ENCODE measurements at regions not wholly inside any gene's neighbourhood (a gene's known extent, or its start where the extent isn't known, plus 50 kb on each side); places are given as distances from the start of the nearest gene placed in this dataset.
A peak's percentile ranks its signal among the peaks of the same experiment; 100 is the strongest.

GRCh38 chr7:12805957-12806356, 118.5 kb downstream of the ARL4A start (continued):
- TF ChIP-seq BACH2 (CRISPR knock-in tag; IDR thresholded peaks at IDR 0.05; ENCODE audit: borderline replicate concordance) (no peak), CSDC2 (CRISPR knock-in tag; IDR thresholded peaks at IDR 0.05) (no peak), ZNF70 (CRISPR knock-in tag; IDR thresholded peaks at IDR 0.05) (no peak), RARB (CRISPR knock-in tag; IDR thresholded peaks at IDR 0.05) (no peak), ZC3H10 (CRISPR knock-in tag; IDR thresholded peaks at IDR 0.05) (no peak), ZNF8 (CRISPR knock-in tag; IDR thresholded peaks at IDR 0.05) (no peak), TSHZ2 (CRISPR knock-in tag; IDR thresholded peaks at IDR 0.05) (no peak)

GRCh38 chr7:12809476-12809875, 122.0 kb downstream of the ARL4A start:
- no peak for TF ChIP-seq GLIS3 (CRISPR knock-in tag; IDR thresholded peaks at IDR 0.05)
- no peak for TF ChIP-seq ISL1 (CRISPR knock-in tag; IDR thresholded peaks at IDR 0.05)
- no peak for TF ChIP-seq TOX (CRISPR knock-in tag; IDR thresholded peaks at IDR 0.05; ENCODE audit: borderline replicate concordance)
- no peak for TF ChIP-seq OSR1 (CRISPR knock-in tag; IDR thresholded peaks at IDR 0.05)
- no peak for TF ChIP-seq SNAI2 (CRISPR knock-in tag; IDR thresholded peaks at IDR 0.05)
- TF ChIP-seq TCF4 (CRISPR knock-in tag; IDR thresholded peaks at IDR 0.05; ENCODE audit: borderline replicate concordance), result no peak
- no peak for TF ChIP-seq ARNTL (CRISPR knock-in tag; IDR thresholded peaks at IDR 0.05; ENCODE audit: borderline replicate concordance, low read depth)
- TF ChIP-seq PPARA (CRISPR knock-in tag; IDR thresholded peaks at IDR 0.05; ENCODE audit: borderline replicate concordance), result no peak
- no peak for TF ChIP-seq CSDC2 (CRISPR knock-in tag; IDR thresholded peaks at IDR 0.05)
- TF ChIP-seq ZNF565 (CRISPR knock-in tag; conservative IDR thresholded peaks at IDR 0.05; ENCODE audit: low read depth), result no peak
- ATAC-seq, result no peak

- no peak for ATAC-seq
- TF ChIP-seq CREB5 (CRISPR knock-in tag; IDR thresholded peaks at IDR 0.05; ENCODE audit: low read depth) (no peak), CSDC2 (CRISPR knock-in tag; IDR thresholded peaks at IDR 0.05) (no peak), BACH2 (CRISPR knock-in tag; IDR thresholded peaks at IDR 0.05; ENCODE audit: borderline replicate concordance) (no peak), ZNF8 (CRISPR knock-in tag; IDR thresholded peaks at IDR 0.05) (peak; percentile 80)
Measured at GRCh38 chr7:12812111-12812510, 124.7 kb downstream of the ARL4A start.

DNA sequence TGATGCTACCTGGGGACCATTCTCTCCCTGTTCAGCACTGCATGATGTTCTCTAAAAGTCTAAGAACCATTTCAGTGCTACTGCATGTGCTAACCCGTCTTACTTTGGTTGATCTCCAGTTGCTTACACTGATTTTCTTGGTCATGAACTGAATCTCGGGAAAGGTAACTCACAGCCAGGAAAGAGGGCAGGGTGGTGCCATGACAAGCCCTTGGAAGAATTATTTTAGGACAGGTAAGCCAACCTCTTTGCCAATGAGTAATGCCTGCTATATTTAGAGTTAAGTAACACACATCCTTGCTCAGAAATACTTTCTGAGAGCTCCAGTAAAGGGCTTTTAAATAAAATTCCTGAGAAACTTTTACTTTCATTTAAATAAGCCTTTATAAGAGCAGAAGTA, 126.7 kb downstream of the ARL4A start:
- no peak for TF ChIP-seq BACH2 (CRISPR knock-in tag; IDR thresholded peaks at IDR 0.05; ENCODE audit: borderline replicate concordance)
- no peak for TF ChIP-seq ARNTL (CRISPR knock-in tag; IDR thresholded peaks at IDR 0.05; ENCODE audit: borderline replicate concordance, low read depth)
- TF ChIP-seq CSRNP3 (CRISPR knock-in tag; IDR thresholded peaks at IDR 0.05), result no peak
- TF ChIP-seq ZNF8 (CRISPR knock-in tag; IDR thresholded peaks at IDR 0.05), result no peak
- TF ChIP-seq TCF4 (CRISPR knock-in tag; IDR thresholded peaks at IDR 0.05; ENCODE audit: borderline replicate concordance), result no peak
- TF ChIP-seq ESRRG (CRISPR knock-in tag; IDR thresholded peaks at IDR 0.05), result no peak
- no peak for TF ChIP-seq OSR1 (CRISPR knock-in tag; IDR thresholded peaks at IDR 0.05)
- TF ChIP-seq ZNF565 (CRISPR knock-in tag; conservative IDR thresholded peaks at IDR 0.05; ENCODE audit: low read depth), result no peak
- no peak for TF ChIP-seq TSHZ2 (CRISPR knock-in tag; IDR thresholded peaks at IDR 0.05)
- ATAC-seq, result no peak

Data from SK-N-SH treated with all-trans-retinoic acid at 6 μM for 48 hours (cell line).